GM12878 (cell line): ENCODE measurements at regions not wholly inside any gene's neighbourhood (a gene's known extent, or its start where the extent isn't known, plus 50 kb on each side); places are given as distances from the start of the nearest gene placed in this dataset.

Experiments
- ATAC-seq: fragments of 200-7000 bp; cut with Tn5 transposase; 3 replicates; pipeline ENCODE4 v1.9.1; 2020; ENCODE audit warnings: mild to moderate bottlenecking, moderate library complexity
- BruUV-seq: library from RNA; stranded (reverse); fragments of 400-500 nt; replicated peaks from 2 replicates; lab custom pipeline; 2021; lab: Mats Ljungman, UMichigan
- CTCF ChIA-PET: fragments of 300-600 bp; sonication (Branson Sonifier 250); formaldehyde crosslinking; extraction: SDS; loops from one replicate; lab custom pipeline; 2021; ENCODE audit warnings: inconsistent platforms; lab: Yijun Ruan, JAX
- POLR2A ChIA-PET: fragments of 350-600 bp; formaldehyde crosslinking; extraction: SDS; loops from one replicate; lab custom pipeline; 2021; ENCODE audit warnings: inconsistent platforms; lab: Charles Lee
- RAD21 ChIA-PET: fragments of 300-600 bp; sonication (Branson Sonifier 250); formaldehyde crosslinking; loops from one replicate; lab custom pipeline; 2023; ENCODE audit warnings: antibody characterized with exemption; ENCODE audit not compliant: unreplicated experiment; lab: Charles Lee
- SMC1A ChIA-PET: fragments of 300-600 bp; sonication (Branson Sonifier 250); formaldehyde crosslinking; loops from one replicate; lab custom pipeline; 2023; ENCODE audit not compliant: unreplicated experiment, uncharacterized antibody; lab: Charles Lee
- DNase-seq: peaks from one replicate; pipeline ENCODE4 v3.0.0-alpha.2; 2011; ENCODE audit warnings: low read depth, low spot score
- FAIRE-seq: peaks from 3 replicates; lab custom pipeline; 2011; peaks lifted over from hg19 to GRCh38; lab: Jason Lieb, UNC
- H2AFZ ChIP-seq: 2 replicates; pipeline ENCODE4 v1.6.0; 2011; ENCODE audit warnings: low read depth, low read length, control low read depth; ENCODE audit not compliant: control insufficient read depth
- H3K27ac ChIP-seq: 2 replicates; pipeline ENCODE4 v1.5.1; 2011; ENCODE audit warnings: control low read depth; ENCODE audit not compliant: control insufficient read depth, insufficient read depth
- H3K27me3 ChIP-seq, 2 experiments: replicated peaks in 1 of 2; 2 replicates each; pipeline versions ENCODE4 v1.6.0 to v1.6.1; 2011; ENCODE audit warnings: low read length in 1 of 2; ENCODE audit not compliant: control insufficient read depth in 2 of 2, insufficient read depth in 2 of 2
- H3K36me3 ChIP-seq, 2 experiments: 2 replicates each; pipeline ENCODE4 v1.5.1; 2011; ENCODE audit warnings: low read length in 1 of 2; ENCODE audit not compliant: control insufficient read depth in 2 of 2, insufficient read depth in 2 of 2
- H3K4me1 ChIP-seq: 2 replicates; pipeline ENCODE4 v1.6.1; 2011; ENCODE audit warnings: mild to moderate bottlenecking, low read length, moderate library complexity, mixed read lengths; ENCODE audit not compliant: control insufficient read depth, insufficient read depth
- H3K4me2 ChIP-seq: 2 replicates; pipeline ENCODE4 v1.6.0; 2011; ENCODE audit warnings: control low read depth; ENCODE audit not compliant: control insufficient read depth, insufficient read depth
- H3K4me3 ChIP-seq: fragments of 200-600 bp; sonication (generic); 2 replicates; pipeline ENCODE4 v1.5.1; 2016
- H3K79me2 ChIP-seq: 2 replicates; pipeline ENCODE4 v1.6.0; 2011; ENCODE audit warnings: low read length; ENCODE audit not compliant: control insufficient read depth, insufficient read depth
- H3K9ac ChIP-seq: 2 replicates; pipeline ENCODE4 v1.8.0; 2011; ENCODE audit warnings: low read length, control low read depth, mixed read lengths; ENCODE audit not compliant: control insufficient read depth, insufficient read depth
- H3K9me3 ChIP-seq: replicated peaks from 3 replicates; pipeline ENCODE4 v1.5.1; 2011; ENCODE audit warnings: mild to moderate bottlenecking, low read length; ENCODE audit not compliant: control insufficient read depth, insufficient read depth
- H4K20me1 ChIP-seq: 2 replicates; pipeline ENCODE4 v1.6.0; 2011; ENCODE audit not compliant: control insufficient read depth, insufficient read depth
- BCL11A ChIP-seq: IDR thresholded peaks from 2 replicates; pipeline ENCODE4 v1.6.1; 2011; ENCODE audit warnings: low read depth, low read length
- CEBPB ChIP-seq, 2 experiments: fragments of 150-350 bp in 1 of 2; IDR thresholded peaks; 2 replicates each; pipeline ENCODE4 v1.6.1; 2012 to 2014; ENCODE audit warnings: low read depth in 2 of 2, low read length in 2 of 2, borderline replicate concordance in 1 of 2, inconsistent platforms in 1 of 2
- CREB1 ChIP-seq: IDR thresholded peaks from 2 replicates; pipeline ENCODE4 v1.6.1; 2012; ENCODE audit warnings: low read depth, mild to moderate bottlenecking, inconsistent platforms
- GATAD2B ChIP-seq: fragments of 450-650 bp; conservative IDR thresholded peaks from 2 replicates; pipeline ENCODE4 v1.6.1; 2017; ENCODE audit warnings: low read depth, mild to moderate bottlenecking, moderate library complexity
- HDAC2 ChIP-seq: fragments of 200-600 bp; sonication (generic); IDR thresholded peaks from 2 replicates; pipeline ENCODE4 v1.6.1; 2017
- HDGF ChIP-seq: fragments of 450-650 bp; IDR thresholded peaks from 2 replicates; pipeline ENCODE4 v1.6.1; 2016; ENCODE audit warnings: antibody characterized with exemption
- JUNB ChIP-seq: IDR thresholded peaks from 2 replicates; pipeline ENCODE4 v1.6.1; 2016; ENCODE audit warnings: antibody characterized with exemption, mild to moderate bottlenecking
- LARP7 ChIP-seq: fragments of 450-650 bp; IDR thresholded peaks from 2 replicates; pipeline ENCODE4 v1.6.1; 2017; ENCODE audit warnings: mild to moderate bottlenecking
- NFYA ChIP-seq: IDR thresholded peaks from 2 replicates; pipeline ENCODE4 v1.6.1; 2011; ENCODE audit warnings: low read depth, mild to moderate bottlenecking, low read length, improper control_type of control experiment, borderline replicate concordance
- NRF1 ChIP-seq: conservative IDR thresholded peaks from 2 replicates; pipeline ENCODE4 v1.6.1; 2011; ENCODE audit warnings: mild to moderate bottlenecking, low read depth, low read length, improper control_type of control experiment
- PAX8 ChIP-seq: fragments of 450-650 bp; IDR thresholded peaks from 2 replicates; pipeline ENCODE4 v1.6.1; 2017; ENCODE audit warnings: mild to moderate bottlenecking, moderate library complexity
- SMAD5 ChIP-seq: IDR thresholded peaks from 2 replicates; pipeline ENCODE4 v1.6.1; 2016; ENCODE audit warnings: antibody characterized with exemption, low read depth
- SMARCA5 ChIP-seq: fragments of 450-650 bp; IDR thresholded peaks from 2 replicates; pipeline ENCODE4 v1.6.1; 2017; ENCODE audit warnings: mild to moderate bottlenecking
- SREBF1 ChIP-seq: IDR thresholded peaks from 2 replicates; pipeline ENCODE4 v1.6.1; 2012; ENCODE audit warnings: mild to moderate bottlenecking, low read length
- STAT1 ChIP-seq: fragments of 450-650 bp; conservative IDR thresholded peaks from 2 replicates; pipeline ENCODE4 v1.6.1; 2014; ENCODE audit warnings: antibody characterized with exemption, mild to moderate bottlenecking
- WGBS: methylation state at CpG from one replicate; pipeline ENCODE4 v1.1.6; 2016; ENCODE audit warnings: low lambda C conversion rate; ENCODE audit not compliant: insufficient replicate concordance, insufficient coverage; ENCODE audit errors: missing lambda C conversion rate; 5-methylcytosine and 5-hydroxymethylcytosine counted together
- in situ Hi-C: fragments of 300-500 bp; cut with MboI; formaldehyde crosslinking; loops from 9 replicates; pipeline ENCODE4 v1.14.3; 2018; ENCODE audit warnings: mixed read lengths
- intact Hi-C: fragments of 100-400 bp; cut with micrococcal nuclease; formaldehyde crosslinking; loops from one replicate; pipeline ENCODE4 v1.14.2; 2022; ENCODE audit not compliant: unreplicated experiment
- TF ChIP-seq, protein P1 (sequence below): IDR thresholded peaks from 2 replicates; pipeline ENCODE4 v1.6.1; 2011; ENCODE audit warnings: borderline replicate concordance, low read depth, mild to moderate bottlenecking, moderate library complexity, low read length; ENCODE audit not compliant: insufficient read depth, poor library complexity, severe bottlenecking
- TF ChIP-seq, protein P2 (sequence below): fragments of 450-650 bp; IDR thresholded peaks from 2 replicates; pipeline ENCODE4 v1.6.1; 2018; ENCODE audit warnings: mild to moderate bottlenecking, low read depth, moderate library complexity; ENCODE audit not compliant: partially characterized antibody

DNA sequence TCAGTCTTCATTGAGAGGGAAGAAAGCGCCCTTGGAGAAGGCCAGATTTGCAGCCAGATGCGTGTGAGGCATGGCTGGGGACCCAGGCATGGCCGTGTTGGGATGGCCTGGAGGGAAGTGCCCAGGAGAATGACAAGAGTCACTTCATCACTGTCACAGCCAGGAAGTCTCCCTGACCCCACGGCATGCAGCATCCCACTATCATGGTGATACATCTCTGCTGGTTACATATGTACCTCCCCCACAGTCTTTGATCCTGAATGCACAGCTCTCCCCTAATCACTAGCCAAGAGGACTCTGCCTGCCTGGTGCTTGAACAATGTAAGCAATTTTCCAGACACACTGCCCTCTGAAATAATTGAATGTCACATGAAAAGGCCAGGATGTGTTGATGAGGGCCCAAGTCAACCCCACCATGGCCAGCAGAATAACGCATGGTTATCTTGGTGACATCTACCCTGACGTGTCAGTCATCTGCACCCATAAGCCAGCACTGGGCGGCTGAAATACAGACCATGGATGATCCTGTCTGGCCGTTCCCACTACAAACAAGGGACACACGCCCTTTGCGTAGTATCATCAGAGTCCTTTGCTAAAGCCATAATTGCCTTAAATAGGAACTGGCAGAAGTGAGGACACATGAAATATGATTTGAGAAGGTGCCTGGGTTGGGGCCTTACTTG, 149.7 kb upstream of the SPACA7 start:
- H3K4me1 ChIP-seq = no peaks in the 10 kb centered on the region
- BruUV-seq = no TSS peak
- in situ Hi-C loops (no loop called here), intact Hi-C loops (no loop called here)
- DNase-seq = no peak
- no peaks in the 10 kb centered on the region for H4K20me1 ChIP-seq
- H3K9ac ChIP-seq = no peak overlapping the region
- RAD21 ChIA-PET = no interaction called here
- SMC1A ChIA-PET = no interaction called here
- no peaks in the 10 kb centered on the region for H3K27me3 ChIP-seq
- POLR2A ChIA-PET = no interaction called here
- H3K79me2 ChIP-seq = no peaks in the 10 kb centered on the region
- FAIRE-seq = no peak
- no peak for ATAC-seq
- CTCF ChIA-PET = no interaction called here
- no peaks in the 10 kb centered on the region for H3K36me3 ChIP-seq
- H3K4me2 ChIP-seq = no peak overlapping the region
- no peak overlapping the region for H3K4me3 ChIP-seq
- no peak for TF ChIP-seq HDAC2
- TF ChIP-seq NRF1 = no peak
- TF ChIP-seq SMAD5 = no peak
- TF ChIP-seq CEBPB (IDR thresholded peaks at IDR 0.05; ENCODE audit: borderline replicate concordance in 1 of 2, low read depth in 2 of 2, low read length in 2 of 2) = no peak
- no peak overlapping the region for H2AFZ ChIP-seq
- 34% methylated on average over 10 of the region's 10 CpGs for WGBS
- no peaks in the 10 kb centered on the region for H3K9me3 ChIP-seq
- H3K27ac ChIP-seq = no peak overlapping the region

DNA sequence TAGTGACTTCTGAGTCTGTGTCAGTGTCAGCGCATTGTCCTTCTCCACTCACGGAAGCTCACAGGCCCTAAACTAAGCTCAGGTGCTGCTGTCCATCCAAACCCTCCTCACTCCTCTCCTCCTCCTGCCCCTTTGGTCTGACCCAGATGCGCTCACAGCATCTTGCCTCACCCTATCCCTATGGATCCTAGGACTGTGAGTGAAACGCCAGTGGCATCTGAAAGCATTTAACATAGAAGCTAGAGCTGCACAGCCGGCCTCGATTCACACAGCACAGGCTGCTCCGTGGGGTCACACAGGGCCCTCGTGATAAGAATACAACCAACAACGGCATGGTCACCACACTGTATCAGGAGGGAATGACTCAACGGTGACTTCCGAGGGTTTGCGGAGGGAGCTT, 149.1 kb upstream of the SPACA7 start:
- RAD21 ChIA-PET = no interaction called here
- intact Hi-C loops = no loop called here
- in situ Hi-C loops = no loop called here
- Histone ChIP-seq H3K9ac (no peak overlapping the region), H3K4me2 (no peak overlapping the region), H3K9me3 (no peaks in the 10 kb centered on the region), H2AFZ (no peak overlapping the region), H3K79me2 (no peaks in the 10 kb centered on the region), H3K27me3 (no peaks in the 10 kb centered on the region), H4K20me1 (no peaks in the 10 kb centered on the region), H3K4me3 (no peak overlapping the region), H3K36me3 (no peaks in the 10 kb centered on the region), H3K27ac (no peak overlapping the region), H3K4me1 (no peaks in the 10 kb centered on the region)
- FAIRE-seq (no peak), ATAC-seq (no peak), DNase-seq (no peak)
- SMC1A ChIA-PET = no interaction called here
- POLR2A ChIA-PET = no interaction called here
- CTCF ChIA-PET = no interaction called here
- BruUV-seq = no TSS peak
- 60% methylated on average over 12 of the region's 12 CpGs for WGBS
- TF ChIP-seq JUNB (no peak), HDGF (no peak), GATAD2B (no peak), NFYA (no peak), PAX8 (no peak), BCL11A (no peak), LARP7 (no peak), STAT1 (no peak), SREBF1 (no peak), SMARCA5 (no peak), CREB1 (no peak)
- TF ChIP-seq, protein P1, sequence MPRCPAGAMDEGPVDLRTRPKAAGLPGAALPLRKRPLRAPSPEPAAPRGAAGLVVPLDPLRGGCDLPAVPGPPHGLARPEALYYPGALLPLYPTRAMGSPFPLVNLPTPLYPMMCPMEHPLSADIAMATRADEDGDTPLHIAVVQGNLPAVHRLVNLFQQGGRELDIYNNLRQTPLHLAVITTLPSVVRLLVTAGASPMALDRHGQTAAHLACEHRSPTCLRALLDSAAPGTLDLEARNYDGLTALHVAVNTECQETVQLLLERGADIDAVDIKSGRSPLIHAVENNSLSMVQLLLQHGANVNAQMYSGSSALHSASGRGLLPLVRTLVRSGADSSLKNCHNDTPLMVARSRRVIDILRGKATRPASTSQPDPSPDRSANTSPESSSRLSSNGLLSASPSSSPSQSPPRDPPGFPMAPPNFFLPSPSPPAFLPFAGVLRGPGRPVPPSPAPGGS = no peak
- TF ChIP-seq, protein P2, sequence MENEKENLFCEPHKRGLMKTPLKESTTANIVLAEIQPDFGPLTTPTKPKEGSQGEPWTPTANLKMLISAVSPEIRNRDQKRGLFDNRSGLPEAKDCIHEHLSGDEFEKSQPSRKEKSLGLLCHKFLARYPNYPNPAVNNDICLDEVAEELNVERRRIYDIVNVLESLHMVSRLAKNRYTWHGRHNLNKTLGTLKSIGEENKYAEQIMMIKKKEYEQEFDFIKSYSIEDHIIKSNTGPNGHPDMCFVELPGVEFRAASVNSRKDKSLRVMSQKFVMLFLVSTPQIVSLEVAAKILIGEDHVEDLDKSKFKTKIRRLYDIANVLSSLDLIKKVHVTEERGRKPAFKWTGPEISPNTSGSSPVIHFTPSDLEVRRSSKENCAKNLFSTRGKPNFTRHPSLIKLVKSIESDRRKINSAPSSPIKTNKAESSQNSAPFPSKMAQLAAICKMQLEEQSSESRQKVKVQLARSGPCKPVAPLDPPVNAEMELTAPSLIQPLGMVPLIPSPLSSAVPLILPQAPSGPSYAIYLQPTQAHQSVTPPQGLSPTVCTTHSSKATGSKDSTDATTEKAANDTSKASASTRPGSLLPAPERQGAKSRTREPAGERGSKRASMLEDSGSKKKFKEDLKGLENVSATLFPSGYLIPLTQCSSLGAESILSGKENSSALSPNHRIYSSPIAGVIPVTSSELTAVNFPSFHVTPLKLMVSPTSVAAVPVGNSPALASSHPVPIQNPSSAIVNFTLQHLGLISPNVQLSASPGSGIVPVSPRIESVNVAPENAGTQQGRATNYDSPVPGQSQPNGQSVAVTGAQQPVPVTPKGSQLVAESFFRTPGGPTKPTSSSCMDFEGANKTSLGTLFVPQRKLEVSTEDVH = no peak
